GM18867 (cell line): ENCODE measurements at regions not wholly inside any gene's neighbourhood (a gene's known extent, or its start where the extent isn't known, plus 50 kb on each side); places are given as distances from the start of the nearest gene placed in this dataset.

Experiments
- ATAC-seq: cut with Tn5 transposase; IDR thresholded peaks from one replicate; pipeline ENCODE4 v1.9.1; 2021; ENCODE audit warnings: mild to moderate bottlenecking, moderate library complexity; ENCODE audit not compliant: unreplicated experiment

GRCh38 chr6:104434519-104434918 is 425.2 kb downstream of the HACE1 start:
- no peak for ATAC-seq

GRCh38 chr6:104431096-104431495 is 428.6 kb downstream of the HACE1 start:
- ATAC-seq, result peak; percentile 74

- no peak for ATAC-seq
Measured at GRCh38 chr6:104428184-104428583, 431.5 kb downstream of the HACE1 start.

DNA sequence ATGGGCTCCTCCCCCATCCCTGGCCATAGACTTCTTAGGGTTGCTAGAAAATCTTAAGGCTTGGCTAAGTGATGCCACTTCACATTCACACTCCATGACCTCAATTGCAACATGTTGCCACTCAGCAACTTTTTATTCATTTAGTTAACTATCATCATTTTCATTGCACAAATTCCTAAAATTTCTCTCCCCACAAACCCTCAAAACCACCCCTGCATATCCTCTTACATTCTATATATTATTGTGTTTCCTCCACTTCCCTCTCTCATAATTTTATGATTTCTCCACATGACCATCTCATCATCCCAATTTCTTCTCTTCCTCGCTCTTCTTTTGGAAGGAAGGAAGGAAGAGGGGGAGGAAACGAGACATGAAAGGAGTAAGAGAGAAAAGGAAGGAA is 436.0 kb downstream of the HACE1 start:
- no peak for ATAC-seq

DNA sequence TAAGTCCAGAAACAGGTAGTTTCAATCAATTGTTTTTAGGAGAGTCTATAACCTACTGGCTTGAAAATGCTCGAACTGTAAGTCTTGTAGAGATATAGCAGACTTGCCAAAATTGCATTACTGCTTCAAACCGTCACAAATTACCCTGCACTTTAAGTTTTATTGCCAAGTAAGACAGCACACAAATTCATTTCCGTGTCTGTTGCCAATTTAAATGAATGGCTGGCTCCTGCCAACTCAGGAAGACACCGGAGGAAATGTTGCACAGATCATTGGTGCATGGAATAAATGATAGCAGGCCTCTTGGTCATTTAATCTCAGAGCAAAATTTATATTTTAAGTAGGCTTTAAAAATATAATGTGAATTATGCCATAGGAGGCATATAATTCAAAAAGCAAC is 438.1 kb downstream of the HACE1 start:
- ATAC-seq, result no peak

DNA sequence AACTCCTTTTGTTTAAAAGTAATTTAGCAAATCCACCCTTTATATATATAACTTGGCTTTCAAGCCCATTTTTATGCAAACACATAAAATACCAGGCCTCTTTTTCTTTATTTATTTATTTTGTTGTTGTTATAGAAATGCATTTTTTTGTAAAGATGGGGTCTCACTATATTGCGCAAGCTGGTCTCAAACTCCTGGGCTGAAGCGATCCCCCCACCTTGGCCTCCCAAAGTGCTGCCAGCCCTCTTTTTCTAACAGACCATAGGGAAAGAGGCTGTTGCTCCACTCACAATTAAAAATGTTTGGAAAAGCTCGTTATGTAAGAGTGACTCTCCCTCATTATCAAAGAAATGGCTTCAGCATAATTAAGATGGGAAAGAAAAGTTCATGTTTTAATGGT is 440.9 kb downstream of the HACE1 start:
- no peak for ATAC-seq

DNA sequence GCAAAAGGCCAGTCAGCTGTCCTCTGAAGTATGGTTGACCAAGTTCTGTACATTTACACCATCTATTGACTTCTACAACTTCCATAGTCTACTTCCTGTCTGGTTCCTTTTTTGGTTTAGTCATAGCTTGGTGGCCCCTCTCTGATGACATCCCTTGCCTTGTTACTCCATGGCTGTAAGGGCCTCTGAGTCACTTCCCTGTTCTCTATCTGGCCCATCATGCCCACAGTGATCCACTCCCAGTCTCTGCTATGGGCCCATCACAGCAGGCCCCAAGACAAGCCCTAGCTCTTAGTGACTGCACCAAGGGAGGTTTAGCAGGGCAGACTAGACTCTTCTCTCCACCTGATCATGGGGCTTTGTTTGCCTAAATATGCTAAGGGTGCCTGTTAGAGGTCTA is 441.6 kb downstream of the HACE1 start:
- no peak for ATAC-seq

GRCh38 chr6:104414723-104415122 is 445.0 kb downstream of the HACE1 start:
- ATAC-seq, result no peak

DNA sequence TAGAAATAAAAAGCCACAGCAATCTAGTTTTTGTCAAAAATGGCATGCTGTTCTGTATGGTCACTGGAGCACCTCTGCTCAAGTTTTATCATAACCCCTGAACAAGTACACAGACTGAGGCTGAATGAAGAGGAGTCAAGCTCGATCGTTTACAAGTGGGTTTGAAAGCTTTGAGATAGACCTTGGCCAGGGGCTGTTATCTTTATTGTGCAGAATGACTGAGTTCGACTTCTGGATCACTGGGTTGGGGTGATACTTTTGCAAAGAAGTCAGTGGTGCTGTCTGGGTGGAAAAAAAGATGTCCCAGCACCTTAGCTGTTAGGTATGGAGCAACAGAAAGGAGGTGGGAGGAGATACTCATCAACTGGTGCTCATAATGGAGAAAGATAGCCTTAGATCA is 446.0 kb downstream of the HACE1 start:
- ATAC-seq, result no peak

DNA sequence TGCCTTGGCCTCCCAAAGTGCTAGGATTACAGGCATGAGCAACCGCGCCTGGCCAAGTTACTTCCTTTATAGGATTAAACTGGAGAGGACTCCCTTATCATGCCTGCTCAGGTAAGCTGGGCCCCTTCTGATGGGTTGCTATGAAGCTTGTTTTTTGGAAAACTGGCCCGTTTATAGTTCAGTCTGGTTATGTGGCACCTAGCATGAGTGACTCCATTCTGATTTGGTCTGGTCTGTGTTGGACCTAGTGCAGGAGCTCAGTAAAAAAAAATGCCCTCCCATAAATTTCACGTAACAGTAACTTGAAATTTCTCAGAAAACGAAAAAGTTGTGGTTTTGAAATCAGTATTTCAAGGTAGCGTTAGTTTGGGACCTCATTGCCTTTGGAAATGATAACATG is 448.4 kb downstream of the HACE1 start:
- no peak for ATAC-seq

DNA sequence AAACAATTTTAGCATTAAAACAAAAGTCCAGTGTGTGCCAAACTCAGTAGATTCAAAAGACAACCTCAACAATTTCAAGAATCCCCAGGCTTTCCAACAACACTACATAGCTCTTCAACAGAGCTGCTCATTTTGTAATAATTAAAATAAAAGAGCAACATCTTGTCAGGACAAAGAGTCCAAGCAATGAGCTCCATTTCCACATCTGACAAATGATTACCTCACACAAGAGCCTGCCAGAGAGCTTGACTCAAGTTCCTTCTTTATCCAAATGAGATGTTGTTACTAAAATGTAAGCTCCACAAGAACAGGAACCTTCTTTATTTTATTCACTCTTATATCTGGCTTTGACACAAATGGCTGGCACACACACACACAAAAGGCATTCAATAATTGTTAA is 449.8 kb downstream of the HACE1 start:
- ATAC-seq, result no peak

DNA sequence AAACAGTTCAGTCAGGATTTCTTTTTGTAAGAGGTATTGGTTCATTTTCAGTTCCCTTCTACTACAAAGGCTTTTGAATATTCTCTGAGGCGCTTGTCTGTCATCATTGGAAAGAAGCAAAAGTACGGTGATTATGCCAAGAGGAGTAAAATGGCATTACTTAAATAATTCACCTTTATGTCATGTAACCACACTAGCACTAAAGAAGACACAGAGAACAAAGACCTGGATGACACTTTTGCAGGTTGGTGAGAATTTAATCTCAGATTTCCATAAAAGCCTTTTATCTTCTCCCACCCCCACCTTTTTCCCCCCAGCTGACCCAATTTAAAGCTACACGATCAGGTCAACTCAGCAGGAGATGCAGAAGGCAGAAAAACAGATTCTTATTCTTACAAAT is 451.8 kb downstream of the HACE1 start:
- no peak for ATAC-seq

DNA sequence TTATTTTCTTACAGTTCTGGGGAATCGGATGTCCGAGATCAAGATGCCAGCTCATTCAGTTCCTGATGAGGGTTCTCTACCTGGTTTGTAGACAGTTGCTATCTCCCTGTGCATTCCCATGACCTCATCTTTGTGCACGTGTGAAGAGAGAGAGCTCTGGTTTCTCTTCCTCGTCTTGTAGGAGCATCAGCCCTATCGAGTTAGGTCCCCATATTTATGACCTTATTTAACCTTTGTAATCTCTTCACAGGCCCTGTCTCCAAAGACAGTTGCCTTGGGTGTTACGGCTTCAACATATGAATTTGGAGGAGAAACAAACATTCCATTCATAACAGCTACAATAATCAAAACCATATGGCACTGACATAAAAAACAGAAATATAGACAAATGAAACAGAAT is 455.3 kb downstream of the HACE1 start:
- ATAC-seq, result peak; percentile 68

DNA sequence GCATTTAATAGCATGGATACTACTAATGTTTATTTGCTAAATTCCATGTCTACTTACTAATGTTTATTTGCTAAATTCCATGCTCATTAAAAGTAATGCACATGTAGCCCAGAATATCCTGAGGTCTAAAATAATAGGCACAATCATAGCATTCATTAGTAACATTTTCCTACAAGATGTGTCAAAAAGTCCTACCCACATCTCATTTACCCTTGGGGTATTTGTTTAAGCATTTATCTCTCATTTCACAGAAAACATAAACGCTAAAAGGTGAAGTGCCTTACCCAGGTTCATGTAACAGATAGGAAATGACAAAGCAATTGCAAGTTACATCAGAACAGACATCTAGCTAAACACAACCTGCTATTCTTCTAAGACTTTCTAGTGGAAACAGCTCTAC is 457.1 kb downstream of the HACE1 start:
- no peak for ATAC-seq

DNA sequence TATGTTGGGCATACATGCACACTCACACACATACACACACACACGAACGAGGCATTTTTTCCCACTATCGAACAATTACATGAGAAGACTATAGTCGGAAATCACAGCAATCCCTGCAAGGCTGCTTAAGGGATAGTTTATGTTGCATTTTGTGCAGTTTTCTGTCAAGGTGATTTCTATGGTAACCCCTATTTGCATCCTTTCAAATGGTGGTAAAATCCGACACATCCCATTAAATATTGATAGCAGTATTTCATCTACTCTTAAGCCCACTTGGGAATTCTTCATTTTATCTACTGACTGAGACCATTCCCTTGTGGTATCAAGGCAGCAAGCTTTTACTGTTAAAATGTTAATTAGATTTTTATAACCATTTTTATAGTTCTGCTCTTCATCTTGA is 457.8 kb downstream of the HACE1 start:
- no peak for ATAC-seq

- no peak for ATAC-seq
Measured at GRCh38 chr6:104400844-104401243, 458.9 kb downstream of the HACE1 start.

GRCh38 chr6:104396077-104396476 is 463.6 kb downstream of the HACE1 start:
- ATAC-seq, result no peak

GRCh38 chr6:104381907-104382306 is 477.8 kb downstream of the HACE1 start:
- ATAC-seq, result no peak

DNA sequence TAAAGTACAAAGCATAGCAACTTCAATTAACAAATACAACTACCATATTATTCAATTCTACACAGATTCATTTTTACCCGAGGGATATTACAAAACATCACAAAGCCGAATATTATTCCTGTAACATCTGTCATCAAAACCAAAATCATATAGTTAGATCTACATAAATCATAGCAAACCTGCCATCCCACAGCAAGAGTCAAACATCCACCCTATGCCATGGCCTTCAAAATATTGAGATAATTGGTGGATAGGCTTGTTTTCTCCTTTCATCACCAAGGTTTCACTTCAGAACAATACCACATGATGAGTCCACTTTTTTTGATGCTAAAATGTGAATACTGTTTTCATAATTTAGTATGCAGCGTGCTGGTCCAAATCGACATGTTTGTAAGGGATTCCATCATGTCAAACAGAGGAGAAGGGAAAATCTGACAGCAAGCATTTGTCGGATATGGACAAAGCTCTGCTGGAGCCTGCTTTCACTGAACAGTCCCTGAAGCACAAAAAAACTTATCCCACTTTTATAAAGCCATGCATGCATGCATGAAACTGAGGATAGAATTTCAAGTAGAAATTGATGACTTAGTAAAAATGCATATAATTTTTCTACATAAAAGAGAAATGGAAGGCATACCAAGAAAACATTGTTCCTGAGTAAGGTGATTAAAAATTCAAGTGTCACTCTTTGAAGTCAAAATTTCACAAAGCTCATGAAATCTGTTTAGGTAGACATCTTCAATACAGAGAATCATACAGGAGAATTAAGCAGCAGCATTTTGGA is 494.1 kb downstream of the HACE1 start:
- ATAC-seq, result no peak

DNA sequence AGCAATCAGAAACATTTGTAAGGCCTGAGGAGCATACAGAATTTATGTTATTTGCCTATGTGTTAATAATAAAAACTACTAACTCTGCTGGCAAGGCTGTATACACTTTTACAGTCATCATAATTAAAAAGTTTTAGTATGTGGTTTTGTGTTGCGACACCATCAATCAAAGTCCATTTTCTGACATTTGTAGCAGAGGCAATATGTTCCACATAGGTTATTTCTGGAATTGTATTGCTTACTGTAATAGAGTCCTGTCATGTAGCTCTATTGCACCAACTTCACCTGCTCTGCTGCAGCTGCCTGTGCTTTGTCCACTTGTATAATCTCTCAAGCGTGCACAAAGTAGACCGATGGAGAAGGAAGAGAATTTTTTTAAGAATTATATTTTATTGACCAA is 501.8 kb downstream of the HACE1 start:
- no peak for ATAC-seq

- no peak for ATAC-seq
Measured at GRCh38 chr6:104356197-104356596, 503.5 kb downstream of the HACE1 start.

- ATAC-seq, result no peak
Measured at GRCh38 chr6:104349191-104349590, 510.5 kb downstream of the HACE1 start.

DNA sequence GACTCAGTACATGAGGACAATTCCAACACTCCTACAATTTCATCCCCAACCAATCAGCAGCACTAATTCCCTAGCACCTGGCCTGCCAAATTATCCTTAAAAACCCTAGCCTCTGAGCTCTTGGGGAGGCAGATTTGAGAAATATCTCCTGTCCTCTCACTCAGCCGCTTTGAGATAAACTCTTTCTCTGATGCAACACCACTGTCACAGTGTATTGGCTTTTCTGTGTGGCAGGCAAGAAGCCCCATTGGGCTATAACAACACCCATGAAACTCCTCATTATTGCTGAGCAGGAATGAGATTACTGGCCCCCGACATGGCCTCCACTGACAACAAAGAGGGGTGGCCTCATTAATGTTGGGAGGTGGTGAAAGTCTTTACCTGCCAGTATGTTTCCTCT is 515.5 kb downstream of the HACE1 start:
- ATAC-seq, result no peak
